Caco-2 (cell line): ENCODE measurements at regions not wholly inside any gene's neighbourhood (a gene's known extent, or its start where the extent isn't known, plus 50 kb on each side); places are given as distances from the start of the nearest gene placed in this dataset.

Experiments
- BruUV-seq: library from RNA; stranded (reverse); fragments of 400-500 nt; replicated peaks from 2 replicates; lab custom pipeline; 2021; lab: Mats Ljungman, UMichigan
- CTCF ChIA-PET: fragments of 300-600 bp; sonication (Branson Sonifier 250); formaldehyde crosslinking; loops from one replicate; lab custom pipeline; 2022; ENCODE audit warnings: antibody characterized with exemption; lab: Charles Lee
- POLR2A ChIA-PET: fragments of 300-600 bp; sonication (Branson Sonifier 250); formaldehyde crosslinking; loops from one replicate; lab custom pipeline; 2022; ENCODE audit warnings: antibody characterized with exemption; lab: Charles Lee
- DNase-seq, 2 experiments: peaks; one replicate each; pipeline versions ENCODE4 v3.0.0 to v3.0.0-alpha.2; 2020 to 2022
- H3K27me3 ChIP-seq: replicated peaks from 2 replicates; pipeline ENCODE4 v1.6.0; 2011; ENCODE audit warnings: low read length; ENCODE audit not compliant: control insufficient read depth, insufficient read depth
- H3K36me3 ChIP-seq: 2 replicates; pipeline ENCODE4 v1.5.1; 2011; ENCODE audit warnings: low read length; ENCODE audit not compliant: control insufficient read depth, insufficient read depth
- H3K4me1 ChIP-seq: fragments of 250-450 bp; sonication (Bioruptor Pico); 2 replicates; pipeline ENCODE4 v1.5.1; 2020; ENCODE audit warnings: mild to moderate bottlenecking
- H3K4me3 ChIP-seq: 2 replicates; pipeline ENCODE4 v1.5.1; 2011; ENCODE audit warnings: low read depth, mild to moderate bottlenecking, control low read depth, low read length
- H3K9me3 ChIP-seq: fragments of 250-450 bp; sonication (Bioruptor Pico); 2 replicates; pipeline ENCODE4 v1.5.1; 2020; ENCODE audit warnings: mild to moderate bottlenecking, moderate library complexity
- H3K27ac Mint-ChIP-seq: one replicate; pipeline ENCODE4 v1.8.0; 2022; ENCODE audit warnings: mixed read lengths; ENCODE audit not compliant: unreplicated experiment
- H3K27me3 Mint-ChIP-seq: one replicate; pipeline ENCODE4 v1.8.0; 2022; ENCODE audit warnings: mixed read lengths; ENCODE audit not compliant: insufficient read depth, unreplicated experiment
- H3K36me3 Mint-ChIP-seq: one replicate; pipeline ENCODE4 v1.8.0; 2022; ENCODE audit warnings: mild to moderate bottlenecking, mixed read lengths; ENCODE audit not compliant: insufficient read depth, unreplicated experiment
- H3K4me1 Mint-ChIP-seq: one replicate; pipeline ENCODE4 v1.8.0; 2022; ENCODE audit warnings: low read depth, mixed read lengths; ENCODE audit not compliant: unreplicated experiment
- H3K4me3 Mint-ChIP-seq: one replicate; pipeline ENCODE4 v1.8.0; 2022; ENCODE audit warnings: mild to moderate bottlenecking, moderate library complexity, mixed read lengths; ENCODE audit not compliant: unreplicated experiment
- H3K9me3 Mint-ChIP-seq: one replicate; pipeline ENCODE4 v1.8.0; 2022; ENCODE audit warnings: mixed read lengths; ENCODE audit not compliant: unreplicated experiment
- intact Hi-C: fragments of 100-400 bp; cut with micrococcal nuclease; formaldehyde crosslinking; loops from one replicate; pipeline ENCODE4 v1.10.0; 2022; ENCODE audit not compliant: unreplicated experiment
- TF ChIP-seq, protein P1 (sequence below), 2 experiments: fragments of 200-600 bp in 1 of 2; IDR thresholded peaks; 1 replicate in 1 of 2; 2 replicates in 1 of 2; pipeline versions ENCODE4 v1.5.1 to v1.8.0; 2011 to 2022; ENCODE audit warnings: antibody characterized with exemption in 1 of 2, control low read depth in 1 of 2, inconsistent platforms in 1 of 2, low read depth in 1 of 2, low read length in 1 of 2, mild to moderate bottlenecking in 1 of 2, moderate library complexity in 1 of 2; ENCODE audit not compliant: insufficient read depth in 1 of 2, severe bottlenecking in 1 of 2, unreplicated experiment in 1 of 2

- intact Hi-C loops = no loop called here
- Mint-ChIP-seq H3K27me3 (no peaks in the 10 kb centered on the region), H3K36me3 (no peaks in the 10 kb centered on the region), H3K9me3 (no peaks in the 10 kb centered on the region), H3K4me1 (peaks cover 58% of the 10 kb centered on the region), H3K27ac (no peak overlapping the region), H3K4me3 (no peak overlapping the region)
- no peaks in the 10 kb centered on the region for H3K36me3 ChIP-seq
- 0 out of 2 replicates have a peak, but pooled peaks cover 2% of the 10 kb centered on the region for H3K9me3 ChIP-seq
- H3K4me3 ChIP-seq = no peak overlapping the region
- POLR2A ChIA-PET = no interaction called here
- TF ChIP-seq, protein P1, sequence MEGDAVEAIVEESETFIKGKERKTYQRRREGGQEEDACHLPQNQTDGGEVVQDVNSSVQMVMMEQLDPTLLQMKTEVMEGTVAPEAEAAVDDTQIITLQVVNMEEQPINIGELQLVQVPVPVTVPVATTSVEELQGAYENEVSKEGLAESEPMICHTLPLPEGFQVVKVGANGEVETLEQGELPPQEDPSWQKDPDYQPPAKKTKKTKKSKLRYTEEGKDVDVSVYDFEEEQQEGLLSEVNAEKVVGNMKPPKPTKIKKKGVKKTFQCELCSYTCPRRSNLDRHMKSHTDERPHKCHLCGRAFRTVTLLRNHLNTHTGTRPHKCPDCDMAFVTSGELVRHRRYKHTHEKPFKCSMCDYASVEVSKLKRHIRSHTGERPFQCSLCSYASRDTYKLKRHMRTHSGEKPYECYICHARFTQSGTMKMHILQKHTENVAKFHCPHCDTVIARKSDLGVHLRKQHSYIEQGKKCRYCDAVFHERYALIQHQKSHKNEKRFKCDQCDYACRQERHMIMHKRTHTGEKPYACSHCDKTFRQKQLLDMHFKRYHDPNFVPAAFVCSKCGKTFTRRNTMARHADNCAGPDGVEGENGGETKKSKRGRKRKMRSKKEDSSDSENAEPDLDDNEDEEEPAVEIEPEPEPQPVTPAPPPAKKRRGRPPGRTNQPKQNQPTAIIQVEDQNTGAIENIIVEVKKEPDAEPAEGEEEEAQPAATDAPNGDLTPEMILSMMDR (IDR thresholded peaks at IDR 0.05; ENCODE audit: insufficient read depth in 1 of 2, low read depth in 1 of 2, low read length in 1 of 2, severe bottlenecking in 1 of 2, unreplicated experiment in 1 of 2) = no peak
- no TSS peak for BruUV-seq
- CTCF ChIA-PET = no interaction called here
- DNase-seq = no peak
- peaks cover 50% of the 10 kb centered on the region for H3K4me1 ChIP-seq
- H3K27me3 ChIP-seq = no peaks in the 10 kb centered on the region
These were observed 275.1 kb upstream of the ANKRD55 start for GRCh38 chr5:56508249-56508648.

GRCh38 chr5:56507351-56507930 is 274.3 kb upstream of the ANKRD55 start:
- no TSS peak for BruUV-seq
- DNase-seq = peak; percentile 76 to 90
- Histone ChIP-seq H3K4me3 (no peak overlapping the region), H3K9me3 (0 out of 2 replicates have a peak, but pooled peaks cover 2% of the 10 kb centered on the region), H3K4me1 (peaks cover 59% of the 10 kb centered on the region), H3K36me3 (no peaks in the 10 kb centered on the region), H3K27me3 (no peaks in the 10 kb centered on the region)
- TF ChIP-seq, protein P1 (IDR thresholded peaks at IDR 0.05; ENCODE audit: insufficient read depth in 1 of 2, low read depth in 1 of 2, low read length in 1 of 2, severe bottlenecking in 1 of 2, unreplicated experiment in 1 of 2) = no peak
- Mint-ChIP-seq H3K4me3 (peak overlapping the region; percentile 1), H3K4me1 (peaks cover 58% of the 10 kb centered on the region), H3K9me3 (no peaks in the 10 kb centered on the region), H3K27me3 (no peaks in the 10 kb centered on the region), H3K36me3 (no peaks in the 10 kb centered on the region), H3K27ac (peak overlapping the region; percentile 35)
- POLR2A ChIA-PET = no interaction called here
- CTCF ChIA-PET = interaction anchor here (0.7 kb wide), 1 partner anchor 27 kb away, joined by 3 read pairs; no protein-coding TSS in a partner anchor
- intact Hi-C loops = loop anchor here (1.0 kb wide), 1 partner anchor 23 kb away; no protein-coding TSS in a partner anchor

GRCh38 chr5:56506211-56506965 is 273.3 kb upstream of the ANKRD55 start:
- Histone ChIP-seq H3K4me3 (no peak overlapping the region), H3K27me3 (no peaks in the 10 kb centered on the region), H3K36me3 (no peaks in the 10 kb centered on the region), H3K4me1 (peaks cover 69% of the 10 kb centered on the region), H3K9me3 (0 out of 2 replicates have a peak, but pooled peaks cover 2% of the 10 kb centered on the region)
- peak overlapping the region; percentile 35 for H3K27ac Mint-ChIP-seq
- H3K27me3 Mint-ChIP-seq = no peaks in the 10 kb centered on the region
- DNase-seq = peak; percentile 78 to 89
- H3K4me1 Mint-ChIP-seq = peaks cover 53% of the 10 kb centered on the region
- POLR2A ChIA-PET = no interaction called here
- peak overlapping the region; percentile 4 for H3K4me3 Mint-ChIP-seq
- no peaks in the 10 kb centered on the region for H3K36me3 Mint-ChIP-seq
- intact Hi-C loops = loop anchor here (1.0 kb wide), 4 partner anchors 25 to 147 kb away; no protein-coding TSS in a partner anchor
- CTCF ChIA-PET = no interaction called here
- no peaks in the 10 kb centered on the region for H3K9me3 Mint-ChIP-seq
- BruUV-seq = TSS peak; percentile 95
- TF ChIP-seq, protein P1 (IDR thresholded peaks at IDR 0.05; ENCODE audit: insufficient read depth in 1 of 2, low read depth in 1 of 2, low read length in 1 of 2, severe bottlenecking in 1 of 2, unreplicated experiment in 1 of 2) = no peak
